NCI-H2171 treated with DMSO at 0.1 percent for 48 hours (cell line): ENCODE measurements at regions not wholly inside any gene's neighbourhood (a gene's known extent, or its start where the extent isn't known, plus 50 kb on each side); places are given as distances from the start of the nearest gene placed in this dataset.

Experiments used
- DNase-seq: peaks from one replicate; lab custom pipeline; 2025; lab: John Stamatoyannopoulos, UW

GRCh38 chr9:78601957-78602565, 305.1 kb downstream of the PSAT1 start:
- DNase-seq = peak; percentile 97

- DNase-seq = no peak
Observed at GRCh38 chr9:78605041-78606000, 308.4 kb downstream of the PSAT1 start.

- peak; percentile 31 for DNase-seq
Observed at GRCh38 chr9:78606001-78606379, 309.1 kb downstream of the PSAT1 start.

GRCh38 chr9:78607853-78608252, 310.9 kb downstream of the PSAT1 start:
- DNase-seq = no peak

GRCh38 chr9:78609450-78609849, 312.5 kb downstream of the PSAT1 start:
- DNase-seq = peak; percentile 95

- DNase-seq = no peak
Observed at GRCh38 chr9:78612091-78612490, 315.2 kb downstream of the PSAT1 start.

GRCh38 chr9:78613006-78613405, 316.1 kb downstream of the PSAT1 start:
- no peak for DNase-seq

- no peak for DNase-seq
Observed at GRCh38 chr9:78614892-78615291, 318.0 kb downstream of the PSAT1 start.

- no peak for DNase-seq
Observed at GRCh38 chr9:78615372-78615771, 318.4 kb downstream of the PSAT1 start.

- no peak for DNase-seq
Observed at GRCh38 chr9:78618735-78619134, 321.8 kb downstream of the PSAT1 start.

GRCh38 chr9:78620303-78620702, 323.4 kb downstream of the PSAT1 start:
- no peak for DNase-seq

- no peak for DNase-seq
Observed at GRCh38 chr9:78620764-78621163, 323.8 kb downstream of the PSAT1 start.

GRCh38 chr9:78622126-78622525, 325.2 kb downstream of the PSAT1 start:
- no peak for DNase-seq

- DNase-seq = no peak
Observed at GRCh38 chr9:78626971-78627370, 330.0 kb downstream of the PSAT1 start.

GRCh38 chr9:78630966-78631365, 334.0 kb downstream of the PSAT1 start:
- DNase-seq = peak; percentile 3

GRCh38 chr9:78640728-78641127, 343.8 kb downstream of the PSAT1 start:
- no peak for DNase-seq

- no peak for DNase-seq
Observed at GRCh38 chr9:78644359-78644758, 347.4 kb downstream of the PSAT1 start.

GRCh38 chr9:78654324-78654723, 357.4 kb downstream of the PSAT1 start:
- no peak for DNase-seq

GRCh38 chr9:78663369-78663768, 366.4 kb downstream of the PSAT1 start:
- no peak for DNase-seq

GRCh38 chr9:78664370-78664769, 367.4 kb downstream of the PSAT1 start:
- DNase-seq = no peak

- no peak for DNase-seq
Observed at GRCh38 chr9:78666818-78667414, 370.0 kb downstream of the PSAT1 start.

- no peak for DNase-seq
Observed at GRCh38 chr9:78668148-78668832, 371.4 kb downstream of the PSAT1 start.
